Thoracic aorta (tissue), 2 donors: ENCODE measurements at regions not wholly inside any gene's neighbourhood (a gene's known extent, or its start where the extent isn't known, plus 50 kb on each side); places are given as distances from the start of the nearest gene placed in this dataset.

Experiments
- ATAC-seq: fragments of 150-250 bp; one replicate; pipeline ENCODE4 v1.8.0; 2017; ENCODE audit warnings: low read depth; ENCODE audit not compliant: insufficient number of reproducible peaks, low FRiP score
- DNase-seq: peaks from one replicate; pipeline ENCODE4 v3.0.0-alpha.2; 2020; ENCODE audit warnings: low spot score
- H3K27ac ChIP-seq, 2 donors: fragments of 200-600 bp; sonication (generic); 1 replicate in 1 of 2; 2 replicates in 1 of 2; pipeline ENCODE4 v1.5.1; 2016; ENCODE audit warnings: mild to moderate bottlenecking in 2 of 2, moderate library complexity in 2 of 2
- H3K27me3 ChIP-seq: fragments of 200-600 bp; sonication (generic); replicated peaks from 2 replicates; pipeline ENCODE4 v1.6.0; 2016; ENCODE audit warnings: mild to moderate bottlenecking; ENCODE audit not compliant: insufficient read depth
- H3K36me3 ChIP-seq: fragments of 200-600 bp; sonication (generic); one replicate; pipeline ENCODE4 v1.5.1; 2016
- H3K4me1 ChIP-seq, 2 donors: fragments of 200-600 bp; sonication (generic); 1 replicate in 1 of 2; 2 replicates in 1 of 2; pipeline versions ENCODE4 v1.5.1 to v1.6.0; 2016; ENCODE audit warnings: low read depth in 2 of 2, mild to moderate bottlenecking in 1 of 2; ENCODE audit not compliant: control insufficient read depth in 1 of 2
- H3K4me3 ChIP-seq: fragments of 200-600 bp; sonication (generic); 2 replicates; pipeline ENCODE4 v1.5.1; 2016; ENCODE audit warnings: mild to moderate bottlenecking
- H3K9me3 ChIP-seq: fragments of 200-600 bp; sonication (generic); 2 replicates; pipeline ENCODE4 v1.5.1; 2016
- TF ChIP-seq, protein P1 (sequence below): fragments of 200-600 bp; sonication (generic); IDR thresholded peaks from one replicate; pipeline ENCODE4 v1.5.1; 2019; ENCODE audit warnings: antibody characterized with exemption

DNA sequence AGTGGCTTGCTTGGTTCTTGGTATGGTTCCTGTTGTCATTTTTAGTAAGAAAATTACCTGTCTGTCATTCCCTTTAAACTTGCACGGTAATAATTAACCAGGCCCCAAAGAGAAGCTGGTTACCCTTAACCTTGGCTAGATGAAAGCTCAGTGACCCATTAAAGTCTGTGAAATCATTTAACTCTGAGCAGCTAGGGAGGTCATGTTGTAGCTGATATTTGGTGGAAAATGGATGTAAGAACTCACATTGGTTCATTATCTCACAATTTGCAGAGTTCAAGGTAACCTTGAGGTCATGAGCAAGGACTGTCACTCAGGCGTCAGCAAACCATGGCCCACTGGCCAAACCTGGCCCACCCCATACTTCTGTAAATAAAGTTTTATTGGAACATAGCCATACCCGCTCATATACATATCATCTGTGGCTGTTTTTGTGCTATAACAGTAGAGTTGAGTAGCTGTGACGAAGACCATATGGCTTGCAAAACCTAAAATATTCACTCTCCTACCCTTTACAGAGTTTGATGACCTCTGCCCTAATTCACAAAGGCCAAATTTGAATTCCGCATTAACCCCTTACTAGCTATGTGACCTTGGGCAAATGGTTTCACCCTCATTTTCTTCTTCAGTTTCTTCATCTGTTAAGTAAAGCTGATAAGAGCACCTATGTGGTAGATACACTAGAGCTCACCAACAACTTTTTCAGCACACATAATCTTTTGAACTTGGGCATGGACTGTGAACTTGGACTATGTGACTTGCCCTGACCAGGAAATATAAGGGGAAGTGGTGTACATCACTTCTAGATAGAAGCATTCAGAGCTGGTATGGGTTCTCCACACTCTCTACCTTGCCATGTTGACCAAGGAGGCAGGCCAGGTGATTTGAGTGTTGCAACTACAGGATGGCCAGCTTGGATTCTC is 61.5 kb upstream of the CPEB4 start:
- TF ChIP-seq, protein P1, sequence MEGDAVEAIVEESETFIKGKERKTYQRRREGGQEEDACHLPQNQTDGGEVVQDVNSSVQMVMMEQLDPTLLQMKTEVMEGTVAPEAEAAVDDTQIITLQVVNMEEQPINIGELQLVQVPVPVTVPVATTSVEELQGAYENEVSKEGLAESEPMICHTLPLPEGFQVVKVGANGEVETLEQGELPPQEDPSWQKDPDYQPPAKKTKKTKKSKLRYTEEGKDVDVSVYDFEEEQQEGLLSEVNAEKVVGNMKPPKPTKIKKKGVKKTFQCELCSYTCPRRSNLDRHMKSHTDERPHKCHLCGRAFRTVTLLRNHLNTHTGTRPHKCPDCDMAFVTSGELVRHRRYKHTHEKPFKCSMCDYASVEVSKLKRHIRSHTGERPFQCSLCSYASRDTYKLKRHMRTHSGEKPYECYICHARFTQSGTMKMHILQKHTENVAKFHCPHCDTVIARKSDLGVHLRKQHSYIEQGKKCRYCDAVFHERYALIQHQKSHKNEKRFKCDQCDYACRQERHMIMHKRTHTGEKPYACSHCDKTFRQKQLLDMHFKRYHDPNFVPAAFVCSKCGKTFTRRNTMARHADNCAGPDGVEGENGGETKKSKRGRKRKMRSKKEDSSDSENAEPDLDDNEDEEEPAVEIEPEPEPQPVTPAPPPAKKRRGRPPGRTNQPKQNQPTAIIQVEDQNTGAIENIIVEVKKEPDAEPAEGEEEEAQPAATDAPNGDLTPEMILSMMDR: no peak
- H3K36me3 ChIP-seq: no peaks in the 10 kb centered on the region
- no peak for DNase-seq
- no peaks in the 10 kb centered on the region for H3K9me3 ChIP-seq
- H3K27ac ChIP-seq: peak overlapping the region in 1 of 2 donors; percentile 72
- no peak overlapping the region for H3K4me3 ChIP-seq
- peaks cover 17 to 30% of the 10 kb centered on the region in 2 donors for H3K4me1 ChIP-seq
- H3K27me3 ChIP-seq: no peaks in the 10 kb centered on the region
- ATAC-seq: no peak

DNA sequence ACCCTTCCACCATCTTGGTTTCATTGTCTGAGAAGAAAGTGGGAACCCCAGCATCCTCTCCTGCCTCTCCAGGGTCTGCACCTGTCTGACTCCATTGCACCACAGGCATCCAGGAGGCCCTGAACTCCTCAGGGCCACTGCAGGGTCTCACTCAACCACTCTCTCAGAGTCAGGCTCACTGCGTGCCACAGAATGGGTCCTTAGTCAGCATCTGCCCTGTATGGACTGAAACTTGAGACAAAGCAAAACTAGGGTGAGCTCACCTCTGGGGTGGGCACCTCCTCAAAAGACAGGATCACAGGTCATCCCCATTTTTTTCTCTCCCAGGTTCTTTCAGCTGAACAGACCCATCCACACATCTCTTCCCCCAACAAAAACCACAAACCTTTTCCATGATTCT is 59.2 kb upstream of the CPEB4 start:
- no peaks in the 10 kb centered on the region for H3K36me3 ChIP-seq
- no peaks in the 10 kb centered on the region for H3K27me3 ChIP-seq
- no peak overlapping the region for H3K27ac ChIP-seq
- no peaks in the 10 kb centered on the region for H3K9me3 ChIP-seq
- TF ChIP-seq, protein P1: no peak
- ATAC-seq: no peak
- no peak for DNase-seq
- peaks cover 21 to 38% of the 10 kb centered on the region in 2 donors for H3K4me1 ChIP-seq
- H3K4me3 ChIP-seq: no peak overlapping the region

GRCh38 chr5:173829826-173830225 is 58.3 kb upstream of the CPEB4 start:
- H3K27me3 ChIP-seq: no peaks in the 10 kb centered on the region
- no peak overlapping the region for H3K4me3 ChIP-seq
- no peaks in the 10 kb centered on the region for H3K9me3 ChIP-seq
- H3K4me1 ChIP-seq: peaks cover 14 to 32% of the 10 kb centered on the region in 2 donors
- TF ChIP-seq, protein P1: no peak
- ATAC-seq (no peak), DNase-seq (no peak)
- H3K36me3 ChIP-seq: no peaks in the 10 kb centered on the region
- H3K27ac ChIP-seq: no peak overlapping the region

GRCh38 chr5:173830421-173830820 is 57.7 kb upstream of the CPEB4 start:
- no peaks in the 10 kb centered on the region for H3K27me3 ChIP-seq
- H3K4me3 ChIP-seq: no peak overlapping the region
- H3K27ac ChIP-seq: no peak overlapping the region
- DNase-seq (no peak), ATAC-seq (no peak)
- H3K9me3 ChIP-seq: no peaks in the 10 kb centered on the region
- H3K36me3 ChIP-seq: no peaks in the 10 kb centered on the region
- peaks cover 8 to 26% of the 10 kb centered on the region in 2 donors for H3K4me1 ChIP-seq
- TF ChIP-seq, protein P1: no peak

- Histone ChIP-seq H3K4me1 (peaks cover 5 to 16% of the 10 kb centered on the region in 2 donors), H3K9me3 (no peaks in the 10 kb centered on the region), H3K4me3 (no peak overlapping the region), H3K27ac (no peak overlapping the region), H3K36me3 (no peaks in the 10 kb centered on the region), H3K27me3 (no peaks in the 10 kb centered on the region)
- TF ChIP-seq, protein P1: no peak
- no peak for DNase-seq
- no peak for ATAC-seq
Observed at GRCh38 chr5:173831196-173831914, 56.8 kb upstream of the CPEB4 start.
